ENCODE measurements at regions not wholly inside any gene's neighbourhood (a gene's known extent, or its start where the extent isn't known, plus 50 kb on each side); places are given as distances from the start of the nearest gene placed in this dataset.
A peak's percentile ranks its signal among the peaks of the same experiment; 100 is the strongest.

- intact Hi-C loops (cut with micrococcal nuclease) = no loop called here
- no peak for ATAC-seq
- DNase-seq = no peak
These were observed 154.5 kb downstream of the CD83 start for GRCh38 chr6:14271789-14272736.

- no peak for DNase-seq
- no peak for ATAC-seq
- intact Hi-C loops (cut with micrococcal nuclease) = no loop called here
These were observed 155.1 kb downstream of the CD83 start for GRCh38 chr6:14272737-14273085.

DNA sequence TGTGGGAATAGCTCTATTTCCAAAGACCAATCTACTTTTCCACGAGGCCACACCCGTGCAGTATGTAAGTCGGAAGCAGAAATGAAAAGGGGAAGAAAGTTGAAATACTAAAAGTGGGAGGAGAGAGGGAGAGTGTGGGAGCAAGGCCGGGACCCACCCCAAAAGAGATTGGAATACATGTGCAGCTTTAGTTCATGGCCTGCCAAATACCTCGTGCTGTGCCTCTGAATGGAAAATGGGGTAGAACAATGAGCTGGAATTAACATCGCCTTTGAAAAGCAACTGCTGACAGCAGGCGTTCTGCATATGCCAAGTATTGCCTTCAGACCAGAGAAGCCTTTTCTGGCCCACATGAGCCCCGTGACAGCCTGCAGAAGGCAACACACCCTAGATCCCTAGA, 155.6 kb downstream of the CD83 start:
- DNase-seq (no peak), ATAC-seq (no peak)
- intact Hi-C loops (cut with micrococcal nuclease) = no loop called here

DNA sequence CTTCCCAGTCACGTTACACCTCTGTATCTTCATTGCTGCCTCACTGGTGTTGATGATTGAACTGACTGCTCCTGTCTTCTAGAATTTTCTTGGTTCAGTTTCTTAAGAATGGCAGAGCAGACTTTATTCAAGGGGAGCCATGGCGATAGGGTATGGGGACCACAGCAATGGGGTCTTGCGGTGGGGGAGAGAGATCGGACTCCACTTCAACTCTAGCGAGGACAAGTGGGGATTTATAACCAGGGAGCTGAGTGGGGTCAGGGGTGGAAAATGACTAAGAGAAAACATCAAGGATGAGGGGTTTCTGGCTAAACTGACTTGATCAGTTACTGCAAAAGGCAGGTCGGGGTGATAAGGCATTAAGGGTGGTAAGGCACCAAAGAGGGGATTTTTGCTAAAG, 156.4 kb downstream of the CD83 start:
- intact Hi-C loops (cut with micrococcal nuclease) = no loop called here
- DNase-seq (no peak), ATAC-seq (no peak)

DNA sequence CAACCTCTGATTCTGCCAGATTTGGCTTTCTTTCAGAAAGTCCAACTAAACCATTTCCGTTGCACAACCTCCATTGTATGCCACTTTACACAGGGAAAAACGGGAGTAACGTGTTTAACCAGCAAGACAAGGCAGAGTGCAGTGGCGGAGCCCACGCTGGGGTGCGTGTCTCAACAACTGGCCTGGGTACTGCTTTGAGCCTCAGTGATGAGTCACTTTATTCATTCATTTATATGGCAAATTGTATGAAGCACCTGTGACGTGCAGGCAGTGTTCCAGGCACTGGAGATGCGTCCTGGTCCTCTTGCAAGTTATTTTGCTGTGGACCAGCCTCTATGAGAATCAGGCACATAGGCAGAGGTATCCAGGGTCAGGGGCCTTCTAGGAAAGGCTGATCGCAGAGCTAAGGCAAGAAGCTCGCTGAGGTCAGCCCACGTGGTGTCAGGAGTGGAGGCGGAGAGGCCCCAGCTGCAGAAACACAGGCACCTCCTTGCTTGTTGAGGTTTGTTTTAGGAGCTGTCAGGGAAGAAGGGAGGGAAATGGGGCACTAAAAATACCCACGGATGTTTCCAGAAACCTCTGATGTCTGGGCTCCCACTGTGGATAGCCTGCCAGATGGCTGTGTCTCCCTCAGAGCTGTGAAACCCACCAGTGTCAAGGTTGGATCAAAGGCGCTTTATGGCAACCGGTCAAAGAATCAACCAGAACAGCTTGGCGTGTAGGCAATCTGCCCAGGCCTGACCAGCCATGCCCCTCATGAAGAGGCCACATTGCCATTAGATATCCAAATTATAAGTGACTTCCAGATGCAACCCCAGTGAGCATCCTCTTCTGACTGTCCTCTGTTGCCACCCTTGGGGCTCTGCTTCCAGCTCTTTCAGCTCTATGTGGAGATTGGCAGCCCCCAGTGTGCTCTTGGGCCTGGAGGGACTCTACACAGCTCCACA, 157.2 kb downstream of the CD83 start:
- DNase-seq (no peak), ATAC-seq (no peak)
- intact Hi-C loops (cut with micrococcal nuclease) = no loop called here

GRCh38 chr6:14275493-14275851, 157.9 kb downstream of the CD83 start:
- intact Hi-C loops (cut with micrococcal nuclease) = no loop called here
- DNase-seq (peak; percentile 76), ATAC-seq (peak; percentile 94)

DNA sequence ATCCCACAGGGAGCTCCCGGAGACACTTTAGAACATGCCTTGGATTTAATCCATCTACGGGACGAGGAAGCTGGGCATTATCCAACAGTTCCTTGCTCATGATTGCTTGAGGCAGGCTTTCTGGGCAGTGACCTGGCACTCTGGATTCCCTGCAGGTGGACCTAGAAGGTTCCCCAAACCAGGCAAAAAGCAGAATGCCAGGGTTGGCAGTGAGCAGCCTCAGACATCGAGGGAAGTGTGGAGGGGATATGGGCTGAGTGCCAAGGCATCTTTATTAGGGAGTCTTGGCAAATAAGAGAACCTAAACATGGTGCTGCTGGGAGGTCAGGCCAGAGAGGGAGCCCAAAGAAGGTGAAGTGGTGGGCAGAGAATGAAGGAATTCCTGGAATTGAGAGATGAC, 158.5 kb downstream of the CD83 start:
- ATAC-seq = no peak
- no peak for DNase-seq
- intact Hi-C loops (cut with micrococcal nuclease) = no loop called here

DNA sequence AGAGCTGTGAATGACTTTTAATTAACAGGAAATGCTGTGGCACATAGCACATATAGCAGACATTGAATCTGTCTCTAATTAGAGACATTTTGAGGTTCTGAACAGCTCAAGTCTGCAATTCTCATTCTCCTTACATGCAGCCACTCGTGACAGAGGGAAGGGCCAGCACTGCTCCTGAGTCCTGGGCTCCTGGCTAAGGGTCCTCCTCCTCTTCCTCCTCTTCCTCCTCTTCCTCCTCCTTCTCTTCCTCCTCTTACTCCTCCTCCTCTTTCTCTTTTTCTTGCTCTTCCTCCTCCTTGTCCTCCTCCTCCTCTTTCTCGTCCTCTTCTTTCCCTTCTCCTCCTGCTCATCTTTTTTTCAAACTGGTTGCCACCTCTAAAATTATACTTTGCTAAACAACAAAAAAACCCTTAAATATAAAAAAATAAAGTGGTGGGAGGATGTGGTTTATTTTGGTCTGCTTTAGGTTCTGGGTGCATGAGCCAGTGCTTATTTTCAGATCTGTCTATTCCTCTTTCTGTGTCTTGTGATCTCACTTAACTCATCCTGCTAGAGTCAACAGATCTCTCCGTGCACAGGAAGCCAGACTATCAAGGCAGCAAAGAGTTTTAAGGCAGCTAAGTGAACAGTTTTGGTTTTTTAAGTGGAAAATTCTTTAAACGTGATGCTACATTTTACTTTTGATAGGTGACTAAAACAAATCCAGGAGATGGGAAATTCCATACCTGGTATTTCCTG, 159.3 kb downstream of the CD83 start:
- intact Hi-C loops (cut with micrococcal nuclease) = no loop called here
- DNase-seq (no peak), ATAC-seq (peak; percentile 36)

DNA sequence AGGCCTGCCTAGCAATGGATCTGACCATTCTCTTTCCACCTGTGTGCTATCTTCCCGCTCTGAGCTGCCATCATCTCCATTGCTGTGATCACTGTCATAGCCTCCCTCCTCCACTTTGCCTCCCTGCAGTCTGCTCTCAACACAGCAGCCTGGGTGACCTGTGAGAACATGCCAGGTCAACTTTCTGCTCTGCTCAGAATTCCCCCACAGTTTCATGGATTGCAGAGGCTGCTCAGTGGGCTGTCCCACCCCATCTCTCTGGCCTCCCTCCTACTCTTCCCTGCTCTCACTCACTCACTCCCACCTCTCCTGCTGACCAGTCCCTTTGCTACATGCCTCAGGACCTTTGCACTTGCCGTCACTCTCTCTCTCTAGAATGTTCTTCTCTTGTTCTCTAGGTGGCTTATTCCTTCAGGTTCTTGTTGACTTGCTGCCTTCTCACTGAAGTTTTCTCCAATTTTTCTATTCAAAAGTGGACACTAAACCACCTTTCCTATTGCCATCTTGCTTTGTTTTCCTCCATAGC, 159.9 kb downstream of the CD83 start:
- ATAC-seq (no peak), DNase-seq (no peak)
- intact Hi-C loops (cut with micrococcal nuclease) = no loop called here

DNA sequence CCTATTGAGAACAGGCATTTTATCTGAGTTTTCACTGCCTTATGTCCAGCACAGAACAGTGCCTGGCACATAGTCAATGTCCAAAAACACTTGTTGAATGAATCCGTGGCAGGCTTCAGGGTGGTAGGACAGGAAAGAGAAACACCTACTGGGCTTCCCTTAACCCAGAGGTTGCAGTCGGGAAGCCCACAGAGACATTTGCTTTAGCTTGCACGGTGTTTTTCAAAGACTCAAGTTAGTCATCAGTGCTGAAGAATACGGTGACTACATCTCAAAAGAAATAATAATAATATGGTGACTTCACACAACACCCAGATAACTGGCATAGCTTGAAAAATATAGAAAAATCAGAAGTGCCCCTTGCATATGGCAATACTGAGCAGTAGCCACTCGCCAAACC, 160.4 kb downstream of the CD83 start:
- no peak for DNase-seq
- intact Hi-C loops (cut with micrococcal nuclease) = no loop called here
- no peak for ATAC-seq

DNA sequence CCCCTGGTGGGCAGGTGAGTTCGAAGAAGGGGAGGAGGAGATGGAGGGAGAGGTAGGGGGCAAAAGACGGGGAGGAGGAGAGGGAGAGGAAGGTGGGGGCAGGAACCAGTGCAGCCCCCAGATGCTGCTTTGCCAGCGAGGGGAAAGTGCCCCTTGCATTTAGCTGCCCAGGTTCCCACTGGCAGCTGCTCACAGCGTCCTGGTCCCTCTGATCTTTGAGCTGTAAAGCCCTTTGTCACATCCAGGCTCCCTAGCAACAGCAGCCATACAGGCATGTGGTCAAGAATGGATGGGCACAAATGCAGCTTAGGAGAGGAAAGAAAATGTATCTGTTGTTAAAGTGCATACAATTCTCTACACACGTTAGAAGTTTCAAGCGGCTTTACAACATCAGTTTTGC, 160.9 kb downstream of the CD83 start:
- ATAC-seq = no peak
- no peak for DNase-seq
- intact Hi-C loops (cut with micrococcal nuclease) = no loop called here

- no peak for DNase-seq
- intact Hi-C loops (cut with micrococcal nuclease) = no loop called here
- no peak for ATAC-seq
These were observed 162.5 kb downstream of the CD83 start for GRCh38 chr6:14280006-14280510.

DNA sequence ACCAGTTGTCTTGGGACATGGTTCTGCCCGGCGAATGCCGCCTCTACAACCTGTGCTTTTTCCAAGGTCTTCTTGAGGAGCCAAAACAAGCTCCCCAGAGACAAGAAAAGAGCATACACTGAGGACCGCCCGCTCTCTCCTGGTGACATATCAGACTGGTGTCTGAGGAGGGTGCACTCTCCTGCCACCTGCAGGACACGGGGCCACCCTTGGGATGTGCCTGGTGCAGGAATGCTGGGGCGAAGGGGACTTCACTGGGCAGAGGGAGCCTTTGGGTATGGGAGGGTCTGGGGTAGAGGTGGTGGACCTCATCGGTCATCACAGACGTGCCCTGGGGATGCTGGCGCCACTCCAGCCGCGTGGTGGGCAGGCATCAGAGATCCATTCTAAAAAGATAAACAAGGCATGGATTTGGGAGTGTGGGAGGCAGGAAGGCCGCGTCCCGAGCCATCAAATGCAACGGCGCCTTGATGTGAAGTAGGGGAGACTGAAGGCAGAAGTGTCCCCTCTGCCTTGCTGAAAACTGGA, 163.3 kb downstream of the CD83 start:
- intact Hi-C loops (cut with micrococcal nuclease) = no loop called here

GRCh38 chr6:14281811-14282660, 164.5 kb downstream of the CD83 start:
- ATAC-seq = no peak
- DNase-seq = no peak
- intact Hi-C loops (cut with micrococcal nuclease) = no loop called here

More for the DNA sequence above, 163.3 kb downstream of the CD83 start:
- no peak for DNase-seq
- ATAC-seq = no peak

DNA sequence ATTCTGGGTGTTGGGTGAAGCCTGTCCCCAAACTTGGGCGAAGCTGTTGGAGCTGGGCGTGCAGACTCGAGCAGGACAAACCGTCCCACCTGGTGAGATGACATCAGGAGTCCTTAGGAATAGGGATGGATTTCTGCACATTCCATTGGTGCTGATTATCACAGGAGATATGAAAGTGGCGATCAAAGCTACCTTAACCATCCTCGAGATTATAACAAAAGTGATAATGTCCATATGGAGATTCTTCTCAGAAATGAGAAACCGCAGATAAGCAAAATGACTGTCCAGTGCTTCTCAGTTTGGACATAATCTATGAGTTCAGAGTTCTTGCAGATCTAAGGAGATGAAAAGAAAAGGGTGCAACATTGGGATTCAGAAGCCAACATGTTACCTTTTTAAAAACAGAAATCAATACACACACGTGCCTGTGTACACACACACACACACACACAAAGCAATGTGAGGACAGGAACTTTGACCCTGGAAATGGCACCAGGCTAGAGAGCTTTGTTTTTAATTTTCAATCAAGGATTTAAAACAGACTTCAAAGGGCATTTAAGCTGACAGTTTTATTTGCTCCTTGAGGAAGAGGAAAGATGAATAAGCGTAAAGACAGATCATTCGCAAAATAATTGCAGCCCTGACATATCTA, 165.4 kb downstream of the CD83 start:
- intact Hi-C loops (cut with micrococcal nuclease) = no loop called here
- ATAC-seq (no peak), DNase-seq (no peak)

- DNase-seq = peak; percentile 39
- intact Hi-C loops (cut with micrococcal nuclease) = no loop called here
- ATAC-seq = peak; percentile 89
These were observed 166.1 kb downstream of the CD83 start for GRCh38 chr6:14283600-14284235.

GRCh38 chr6:14284969-14285590, 167.5 kb downstream of the CD83 start:
- intact Hi-C loops (cut with micrococcal nuclease) = no loop called here
- DNase-seq = no peak
- ATAC-seq = no peak
